Mammary epithelial cell (primary cell): ENCODE measurements at regions not wholly inside any gene's neighbourhood (a gene's known extent, or its start where the extent isn't known, plus 50 kb on each side); places are given as distances from the start of the nearest gene placed in this dataset.

Source experiments
- CTCF ChIP-seq, 2 donors: IDR thresholded peaks in 1 of 2; conservative IDR thresholded peaks in 1 of 2; 2 replicates each; pipeline ENCODE4 v1.5.1; 2011 to 2012; ENCODE audit warnings: inconsistent platforms in 2 of 2, low read length in 2 of 2, mild to moderate bottlenecking in 2 of 2, control low read depth in 1 of 2, low read depth in 1 of 2; ENCODE audit not compliant: insufficient read depth in 1 of 2; ENCODE audit errors: extremely low read depth in 1 of 2
- EZH2 ChIP-seq: IDR thresholded peaks from 2 replicates; pipeline ENCODE4 v1.6.1; 2012; ENCODE audit warnings: low read length, inconsistent platforms, borderline replicate concordance

GRCh38 chr16:6674071-6674470, 658.6 kb upstream of the RBFOX1 start:
- TF ChIP-seq CTCF (conservative IDR thresholded peaks at IDR 0.05 in 1 of 2, IDR thresholded peaks at IDR 0.05 in 1 of 2; ENCODE audit: extremely low read depth in 1 of 2, insufficient read depth in 1 of 2, low read depth in 1 of 2, low read length in 2 of 2) (no peak), EZH2 (no peak)
